SK-N-SH (cell line): ENCODE measurements at regions not wholly inside any gene's neighbourhood (a gene's known extent, or its start where the extent isn't known, plus 50 kb on each side); places are given as distances from the start of the nearest gene placed in this dataset.

Source experiments
- GATA2 ChIP-seq: sonication (generic); formaldehyde crosslinking; IDR thresholded peaks from 2 replicates; pipeline ENCODE4 v1.5.0; 2020; ENCODE audit warnings: mild to moderate bottlenecking, missing genetic modification reagents
- MAX ChIP-seq: IDR thresholded peaks from 2 replicates; pipeline ENCODE4 v1.4.0; 2012; ENCODE audit warnings: low read depth
- RAD21 ChIP-seq: IDR thresholded peaks from 2 replicates; pipeline ENCODE4 v1.6.1; 2012; ENCODE audit warnings: mild to moderate bottlenecking, low read length
- REST ChIP-seq: IDR thresholded peaks from 2 replicates; pipeline ENCODE4 v1.6.1; 2012; ENCODE audit warnings: mild to moderate bottlenecking, low read depth, low read length, moderate library complexity
- TF ChIP-seq, protein P1 (sequence below): fragments of 200-600 bp; sonication (generic); IDR thresholded peaks from 2 replicates; pipeline ENCODE4 v1.6.1; 2017; ENCODE audit warnings: antibody characterized with exemption, mild to moderate bottlenecking, moderate library complexity

GRCh38 chr4:189376901-189377300 lies 563.8 kb upstream of the FRG1 start:
- TF ChIP-seq, protein P1, sequence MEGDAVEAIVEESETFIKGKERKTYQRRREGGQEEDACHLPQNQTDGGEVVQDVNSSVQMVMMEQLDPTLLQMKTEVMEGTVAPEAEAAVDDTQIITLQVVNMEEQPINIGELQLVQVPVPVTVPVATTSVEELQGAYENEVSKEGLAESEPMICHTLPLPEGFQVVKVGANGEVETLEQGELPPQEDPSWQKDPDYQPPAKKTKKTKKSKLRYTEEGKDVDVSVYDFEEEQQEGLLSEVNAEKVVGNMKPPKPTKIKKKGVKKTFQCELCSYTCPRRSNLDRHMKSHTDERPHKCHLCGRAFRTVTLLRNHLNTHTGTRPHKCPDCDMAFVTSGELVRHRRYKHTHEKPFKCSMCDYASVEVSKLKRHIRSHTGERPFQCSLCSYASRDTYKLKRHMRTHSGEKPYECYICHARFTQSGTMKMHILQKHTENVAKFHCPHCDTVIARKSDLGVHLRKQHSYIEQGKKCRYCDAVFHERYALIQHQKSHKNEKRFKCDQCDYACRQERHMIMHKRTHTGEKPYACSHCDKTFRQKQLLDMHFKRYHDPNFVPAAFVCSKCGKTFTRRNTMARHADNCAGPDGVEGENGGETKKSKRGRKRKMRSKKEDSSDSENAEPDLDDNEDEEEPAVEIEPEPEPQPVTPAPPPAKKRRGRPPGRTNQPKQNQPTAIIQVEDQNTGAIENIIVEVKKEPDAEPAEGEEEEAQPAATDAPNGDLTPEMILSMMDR: no peak
- TF ChIP-seq REST (no peak), MAX (no peak), RAD21 (no peak), GATA2 (CRISPR knock-in tag) (no peak)
